Gastroesophageal sphincter (tissue), 4 donors: ENCODE measurements at regions not wholly inside any gene's neighbourhood (a gene's known extent, or its start where the extent isn't known, plus 50 kb on each side); places are given as distances from the start of the nearest gene placed in this dataset.

Experiments used
- ATAC-seq: fragments of 150-250 bp; one replicate; pipeline ENCODE4 v1.9.1; 2016; ENCODE audit warnings: mild to moderate bottlenecking, moderate library complexity
- H3K27ac ChIP-seq, 4 donors: fragments of 200-600 bp; sonication (generic) in 3 of 4; 1 replicate in 3 of 4; 2 replicates in 1 of 4; pipeline ENCODE4 v1.5.1; 2016 to 2019
- H3K27me3 ChIP-seq: fragments of 200-600 bp; sonication (generic); one replicate; pipeline ENCODE4 v1.5.1; 2019
- H3K36me3 ChIP-seq, 2 donors: fragments of 200-600 bp; sonication (generic); one replicate each; pipeline ENCODE4 v1.5.1; 2019; ENCODE audit warnings: control low read depth in 1 of 2
- H3K4me1 ChIP-seq, 3 donors: fragments of 200-600 bp; sonication (generic); 1 replicate in 2 of 3; 2 replicates in 1 of 3; pipeline ENCODE4 v1.5.1; 2016 to 2019; ENCODE audit warnings: control low read depth in 2 of 3
- H3K4me3 ChIP-seq, 2 donors: fragments of 200-600 bp; sonication (generic); one replicate each; pipeline ENCODE4 v1.5.1; 2019; ENCODE audit warnings: mild to moderate bottlenecking in 1 of 2, moderate library complexity in 1 of 2
- H3K9me3 ChIP-seq, 3 donors: fragments of 200-600 bp; sonication (generic); one replicate each; pipeline ENCODE4 v1.5.1; 2017 to 2019; ENCODE audit warnings: control low read depth in 2 of 3
- CTCF ChIP-seq, 4 experiments: fragments of 200-600 bp in 2 of 4; fragments of 450-650 bp in 2 of 4; sonication (generic) in 1 of 4; IDR thresholded peaks; one replicate each; pipeline ENCODE4 v1.5.1; 2017 to 2019; ENCODE audit warnings: antibody characterized with exemption in 4 of 4, mild to moderate bottlenecking in 2 of 4, moderate library complexity in 2 of 4
- EP300 ChIP-seq: sonication (generic); formaldehyde crosslinking; IDR thresholded peaks from one replicate; pipeline ENCODE4 v1.6.1; 2017; ENCODE audit warnings: antibody characterized with exemption, mild to moderate bottlenecking
- POLR2A ChIP-seq, 2 donors: fragments of 450-650 bp; IDR thresholded peaks; one replicate each; pipeline ENCODE4 v1.6.1; 2017; ENCODE audit warnings: antibody characterized with exemption in 2 of 2, mild to moderate bottlenecking in 2 of 2, moderate library complexity in 1 of 2
- POLR2AphosphoS5 ChIP-seq: sonication (generic); formaldehyde crosslinking; IDR thresholded peaks from one replicate; pipeline ENCODE4 v1.6.1; 2017; ENCODE audit warnings: antibody characterized with exemption
- WGBS, 2 donors: methylation state at CpG; one replicate each; pipeline ENCODE4 v1.1.5; 2018; ENCODE audit warnings: low coverage in 1 of 2; 5-methylcytosine and 5-hydroxymethylcytosine counted together

GRCh38 chr17:53319947-53320346 is 502.8 kb upstream of the KIF2B start:
- Histone ChIP-seq H3K27me3 (no peaks in the 10 kb centered on the region), H3K9me3 (peaks cover 0 to 12% (median 0%) of the 10 kb centered on the region in 3 donors), H3K36me3 (no peaks in the 10 kb centered on the region), H3K27ac (no peak overlapping the region), H3K4me3 (no peak overlapping the region), H3K4me1 (no peaks in the 10 kb centered on the region)
- ATAC-seq = no peak
- TF ChIP-seq CTCF (IDR thresholded peaks at IDR 0.05) (no peak), POLR2A (IDR thresholded peaks at IDR 0.05) (no peak), EP300 (no peak), POLR2AphosphoS5 (no peak)
- WGBS, 2 donors = 79 to 92% methylated on average over 3 of the region's 3 CpGs

DNA sequence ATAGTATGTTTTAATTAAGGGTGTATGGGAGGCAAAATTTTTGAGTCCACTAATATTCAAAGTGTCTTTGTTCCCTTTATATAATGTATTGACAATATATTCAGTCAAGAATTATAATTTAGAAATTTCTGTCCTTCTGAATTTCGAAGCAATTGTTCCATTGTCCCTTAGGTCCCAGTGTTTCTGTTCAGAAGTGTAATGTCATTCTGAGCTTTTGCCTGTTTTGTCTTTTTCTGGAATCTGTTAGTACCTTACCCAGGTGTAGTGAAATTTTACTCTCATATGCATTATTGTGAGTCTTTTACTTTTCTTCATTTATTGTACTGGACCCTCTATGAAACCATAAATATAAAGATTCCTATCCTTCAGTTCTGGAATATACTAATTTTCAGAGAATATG is 505.7 kb upstream of the KIF2B start:
- Histone ChIP-seq H3K4me3 (no peak overlapping the region), H3K36me3 (no peaks in the 10 kb centered on the region), H3K4me1 (no peaks in the 10 kb centered on the region), H3K9me3 (peaks cover 0 to 12% (median 0%) of the 10 kb centered on the region in 3 donors), H3K27ac (no peak overlapping the region), H3K27me3 (no peaks in the 10 kb centered on the region)
- ATAC-seq = no peak
- TF ChIP-seq POLR2AphosphoS5 (no peak), CTCF (IDR thresholded peaks at IDR 0.05) (no peak), EP300 (no peak), POLR2A (IDR thresholded peaks at IDR 0.05) (no peak)
- 67 to 85% methylated on average over 1 of the region's 1 CpG for WGBS, 2 donors

GRCh38 chr17:53316073-53316472 is 506.7 kb upstream of the KIF2B start:
- Histone ChIP-seq H3K27ac (no peak overlapping the region), H3K36me3 (no peaks in the 10 kb centered on the region), H3K4me3 (no peak overlapping the region), H3K9me3 (peaks cover 0 to 12% (median 0%) of the 10 kb centered on the region in 3 donors), H3K27me3 (no peaks in the 10 kb centered on the region), H3K4me1 (no peaks in the 10 kb centered on the region)
- WGBS, 2 donors = 89 to 94% methylated on average over 3 of the region's 5 CpGs
- no peak for TF ChIP-seq POLR2A (IDR thresholded peaks at IDR 0.05)
- ATAC-seq = no peak

DNA sequence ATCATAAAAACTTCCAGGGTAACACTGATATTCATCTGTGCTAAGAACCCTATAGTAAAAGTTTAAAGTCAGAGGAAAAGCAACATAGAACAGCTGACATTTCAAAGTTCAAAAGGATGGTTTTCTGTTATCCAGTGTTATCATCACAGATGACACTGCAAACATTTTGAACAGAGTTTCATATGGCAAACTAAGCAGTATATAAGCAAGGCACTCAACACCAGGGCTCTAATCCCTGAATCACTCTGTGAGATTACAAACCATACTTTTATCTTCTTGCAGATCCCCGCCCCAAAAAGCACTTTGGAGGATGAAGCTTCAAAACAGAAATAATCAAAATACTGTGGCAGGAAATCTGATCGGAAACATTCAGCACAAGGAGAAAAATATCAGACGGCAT is 508.2 kb upstream of the KIF2B start:
- Histone ChIP-seq H3K4me1 (no peaks in the 10 kb centered on the region), H3K4me3 (no peak overlapping the region), H3K36me3 (no peaks in the 10 kb centered on the region), H3K9me3 (peaks cover 0 to 20% (median 0%) of the 10 kb centered on the region in 3 donors), H3K27ac (no peak overlapping the region), H3K27me3 (no peaks in the 10 kb centered on the region)
- WGBS, 2 donors = 51 to 53% methylated on average over 3 of the region's 3 CpGs
- no peak for ATAC-seq
- no peak for TF ChIP-seq CTCF (IDR thresholded peaks at IDR 0.05)
- TF ChIP-seq POLR2AphosphoS5 = no peak
- no peak for TF ChIP-seq POLR2A (IDR thresholded peaks at IDR 0.05)
- TF ChIP-seq EP300 = no peak

DNA sequence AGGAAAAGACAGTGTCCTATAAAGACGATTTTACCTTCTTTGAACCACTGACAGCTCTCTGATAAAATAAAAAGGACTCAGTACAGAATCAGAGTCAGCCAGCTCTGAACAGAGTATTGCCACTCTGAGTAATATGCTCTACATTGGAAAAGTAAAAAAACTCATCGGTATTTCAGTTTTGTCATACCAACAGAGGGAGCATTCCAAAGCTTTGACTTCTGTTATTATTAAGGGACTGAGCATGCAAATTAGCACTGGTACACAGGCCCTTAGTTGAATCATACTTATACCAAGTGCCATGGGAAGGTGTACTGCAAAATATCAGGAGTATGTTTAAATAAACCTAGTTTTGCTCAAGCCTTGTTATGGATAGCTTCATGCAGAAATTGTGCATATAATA is 509.0 kb upstream of the KIF2B start:
- 40 to 63% methylated on average over 1 to 2 of the region's 2 CpGs for WGBS, 2 donors
- no peak overlapping the region for H3K27ac ChIP-seq
- peaks cover 0 to 26% (median 0%) of the 10 kb centered on the region in 3 donors for H3K9me3 ChIP-seq
- no peak for ATAC-seq
- H3K36me3 ChIP-seq = no peaks in the 10 kb centered on the region
- no peaks in the 10 kb centered on the region for H3K4me1 ChIP-seq
- no peak overlapping the region for H3K4me3 ChIP-seq
- no peaks in the 10 kb centered on the region for H3K27me3 ChIP-seq
- TF ChIP-seq CTCF (IDR thresholded peaks at IDR 0.05) = no peak
- TF ChIP-seq POLR2AphosphoS5 = no peak
- TF ChIP-seq POLR2A (IDR thresholded peaks at IDR 0.05) = no peak
- TF ChIP-seq EP300 = no peak

GRCh38 chr17:53278466-53278865 is 544.3 kb upstream of the KIF2B start:
- TF ChIP-seq CTCF (IDR thresholded peaks at IDR 0.05) = no peak
- TF ChIP-seq POLR2AphosphoS5 = no peak
- TF ChIP-seq EP300 = no peak
- no peak for TF ChIP-seq POLR2A (IDR thresholded peaks at IDR 0.05)
- no peak overlapping the region for H3K4me3 ChIP-seq
- 82 to 89% methylated on average over 1 of the region's 1 CpG for WGBS, 2 donors
- no peaks in the 10 kb centered on the region for H3K9me3 ChIP-seq
- H3K27ac ChIP-seq = no peak overlapping the region
- H3K4me1 ChIP-seq = no peaks in the 10 kb centered on the region
- no peak for ATAC-seq
- H3K36me3 ChIP-seq = no peaks in the 10 kb centered on the region
- no peaks in the 10 kb centered on the region for H3K27me3 ChIP-seq
